Large intestine (tissue), 3 donors: ENCODE measurements at regions not wholly inside any gene's neighbourhood (a gene's known extent, or its start where the extent isn't known, plus 50 kb on each side); places are given as distances from the start of the nearest gene placed in this dataset.

ENCODE experiments used
- DNase-seq, 2 donors: peaks; one replicate each; pipeline versions ENCODE4 v3.0.0 to v3.0.0-alpha.2; 2013
- H3K27ac ChIP-seq: one replicate; pipeline ENCODE4 v1.5.1; 2013; ENCODE audit warnings: low read length
- H3K27me3 ChIP-seq: 2 replicates; pipeline ENCODE4 v1.6.1; 2013; ENCODE audit warnings: low read length; ENCODE audit not compliant: control insufficient read depth, insufficient read depth
- H3K36me3 ChIP-seq: 2 replicates; pipeline ENCODE4 v1.6.1; 2013; ENCODE audit warnings: low read length; ENCODE audit not compliant: control insufficient read depth, insufficient read depth
- H3K4me1 ChIP-seq: one replicate; pipeline ENCODE4 v1.6.1; 2013; ENCODE audit warnings: low read length; ENCODE audit not compliant: control insufficient read depth, insufficient read depth
- H3K4me3 ChIP-seq: one replicate; pipeline ENCODE4 v1.5.1; 2013; ENCODE audit warnings: low read length
- H3K9me3 ChIP-seq: one replicate; pipeline ENCODE4 v1.6.1; 2013; ENCODE audit warnings: mild to moderate bottlenecking, low read depth, low read length, moderate library complexity; ENCODE audit not compliant: control insufficient read depth
- WGBS: methylation state at CpG from one replicate; pipeline ENCODE4 v1.1.5; 2013; ENCODE audit warnings: low lambda C conversion rate; ENCODE audit not compliant: insufficient coverage; 5-methylcytosine and 5-hydroxymethylcytosine counted together

DNA sequence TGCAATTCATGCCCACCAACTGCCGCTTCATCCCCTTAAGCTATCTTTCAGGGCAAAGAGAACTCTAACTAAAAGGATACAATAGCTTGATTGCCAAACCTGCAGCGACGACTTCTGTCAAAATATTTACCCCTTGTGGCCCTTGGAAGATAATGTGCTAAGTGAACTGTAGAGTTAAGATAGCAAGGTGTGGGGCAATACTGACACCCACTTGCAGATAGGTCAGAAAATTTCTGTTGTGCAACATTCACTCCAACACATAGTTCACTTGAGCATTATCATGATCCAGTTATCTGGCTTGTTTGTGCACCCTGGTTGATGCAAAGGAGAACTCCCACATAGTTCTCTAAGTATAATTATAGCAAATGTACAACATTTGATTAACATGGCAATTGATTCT is 55.6 kb downstream of the RHOXF2B start:
- peaks cover 3% of the 10 kb centered on the region for H3K9me3 ChIP-seq
- no CpG with 5 or more reads among the region's 3 CpGs for WGBS
- no peak overlapping the region for H3K27ac ChIP-seq

DNA sequence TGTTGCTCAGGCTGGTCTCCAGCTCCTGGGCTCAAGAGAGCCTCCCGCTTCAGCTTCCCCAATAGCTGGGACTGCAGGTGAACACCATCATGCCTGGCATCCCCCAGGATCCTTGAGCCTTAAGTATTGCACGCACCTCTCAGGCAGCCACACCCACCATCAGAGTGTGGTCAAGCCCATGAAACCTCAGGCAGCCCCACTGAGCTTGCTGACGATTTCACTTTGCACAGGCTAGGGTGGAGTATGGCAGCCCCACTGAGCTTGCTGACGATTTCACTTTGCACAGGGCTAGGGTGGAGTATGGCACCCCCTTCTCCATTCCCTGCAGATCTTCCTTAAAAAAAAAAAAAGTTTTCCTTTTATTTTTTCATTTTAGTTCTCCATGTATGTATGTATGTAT is 57.2 kb downstream of the RHOXF2B start:
- no peak for DNase-seq
- Histone ChIP-seq H3K27ac (no peak overlapping the region), H3K9me3 (no peaks in the 10 kb centered on the region), H3K4me3 (no peak overlapping the region), H3K27me3 (peaks cover 25% of the 10 kb centered on the region), H3K36me3 (no peaks in the 10 kb centered on the region), H3K4me1 (peaks cover 3% of the 10 kb centered on the region)
- no CpG with 5 or more reads among the region's 4 CpGs for whole genome bisulfite sequencing

More for the DNA sequence above, 55.6 kb downstream of the RHOXF2B start:
- no peaks in the 10 kb centered on the region for H3K4me1 ChIP-seq
- H3K36me3 ChIP-seq = no peaks in the 10 kb centered on the region
- peak; percentile 26 to 51 for DNase-seq
- H3K4me3 ChIP-seq = no peak overlapping the region
- peaks cover 9% of the 10 kb centered on the region for H3K27me3 ChIP-seq

DNA sequence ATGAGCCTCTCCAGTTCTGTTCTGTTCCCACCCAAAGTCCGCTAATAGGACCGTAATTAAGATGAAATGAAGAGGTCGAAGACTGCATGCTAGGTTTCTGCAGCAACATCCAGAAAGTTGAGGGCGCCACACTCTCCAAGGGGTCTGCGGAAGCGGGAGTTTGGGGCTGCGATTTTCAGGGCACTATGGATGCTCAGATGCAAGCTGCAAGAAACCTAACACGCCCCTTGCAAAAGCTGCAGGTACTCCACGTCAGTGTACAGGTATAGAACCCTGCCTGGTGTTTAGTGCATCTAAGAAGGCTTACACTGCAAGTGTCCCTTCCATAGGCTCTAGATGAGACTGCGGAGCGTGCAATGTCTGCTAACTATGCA is 61.4 kb downstream of the RHOXF2B start:
- no CpG with 5 or more reads among the region's 11 CpGs for WGBS
- no peak for DNase-seq
- H3K4me3 ChIP-seq = no peak overlapping the region
- no peaks in the 10 kb centered on the region for H3K9me3 ChIP-seq
- H3K27me3 ChIP-seq = peaks cover 45% of the 10 kb centered on the region
- H3K4me1 ChIP-seq = peaks cover 3% of the 10 kb centered on the region
- H3K36me3 ChIP-seq = no peaks in the 10 kb centered on the region
- H3K27ac ChIP-seq = no peak overlapping the region

DNA sequence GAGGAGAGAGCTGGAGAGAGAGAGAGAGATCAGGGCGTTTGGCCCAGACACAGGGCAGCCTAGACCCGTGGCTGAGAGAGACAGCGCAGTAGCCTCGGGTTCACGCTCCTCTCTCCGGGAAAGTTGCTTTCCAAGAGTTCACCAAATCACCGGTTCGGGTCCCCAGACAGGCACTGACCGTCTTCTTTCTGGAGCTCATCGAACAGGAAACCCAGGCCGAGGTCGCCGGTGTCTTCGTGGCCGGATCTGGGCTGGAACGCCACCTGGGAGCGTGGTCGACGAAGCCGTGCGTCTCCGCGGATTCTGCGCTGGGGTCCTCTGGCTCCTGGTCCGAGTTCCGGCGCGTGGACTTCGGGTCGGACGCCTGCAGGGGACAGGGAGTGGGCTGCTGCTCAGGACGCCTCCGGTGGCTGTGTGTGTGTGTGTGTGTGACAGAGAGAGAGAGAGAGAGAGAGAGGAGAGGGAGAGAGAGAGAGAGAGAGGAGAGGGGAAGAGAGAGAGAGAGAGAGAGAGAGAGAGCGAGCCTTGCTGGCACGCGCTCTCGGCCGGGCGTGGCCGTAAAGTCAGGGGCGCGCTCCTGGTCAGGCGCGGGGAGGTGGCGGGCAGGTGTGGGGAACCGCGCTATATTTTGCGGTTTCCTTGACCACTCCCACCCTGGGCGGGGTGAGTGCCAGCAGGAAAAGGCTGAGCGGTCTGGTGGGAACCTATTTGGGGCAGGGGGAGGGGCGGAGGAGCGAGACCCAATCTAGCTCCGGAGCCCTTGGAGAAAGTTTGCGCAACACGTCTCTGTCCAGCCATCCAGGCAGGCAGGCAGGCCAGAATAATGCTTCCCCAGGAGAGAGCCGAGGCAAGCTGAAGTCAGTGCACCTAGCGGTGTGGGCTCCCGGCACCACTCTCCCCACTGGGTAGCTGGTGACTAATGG is 62.1 kb downstream of the RHOXF2B start:
- peak in 1 of 2 donors; percentile 11 for DNase-seq
- no peaks in the 10 kb centered on the region for H3K36me3 ChIP-seq
- no peaks in the 10 kb centered on the region for H3K9me3 ChIP-seq
- no peak overlapping the region for H3K27ac ChIP-seq
- peaks cover 45% of the 10 kb centered on the region for H3K27me3 ChIP-seq
- peaks cover 3% of the 10 kb centered on the region for H3K4me1 ChIP-seq
- WGBS = no CpG with 5 or more reads among the region's 58 CpGs
- H3K4me3 ChIP-seq = no peak overlapping the region

DNA sequence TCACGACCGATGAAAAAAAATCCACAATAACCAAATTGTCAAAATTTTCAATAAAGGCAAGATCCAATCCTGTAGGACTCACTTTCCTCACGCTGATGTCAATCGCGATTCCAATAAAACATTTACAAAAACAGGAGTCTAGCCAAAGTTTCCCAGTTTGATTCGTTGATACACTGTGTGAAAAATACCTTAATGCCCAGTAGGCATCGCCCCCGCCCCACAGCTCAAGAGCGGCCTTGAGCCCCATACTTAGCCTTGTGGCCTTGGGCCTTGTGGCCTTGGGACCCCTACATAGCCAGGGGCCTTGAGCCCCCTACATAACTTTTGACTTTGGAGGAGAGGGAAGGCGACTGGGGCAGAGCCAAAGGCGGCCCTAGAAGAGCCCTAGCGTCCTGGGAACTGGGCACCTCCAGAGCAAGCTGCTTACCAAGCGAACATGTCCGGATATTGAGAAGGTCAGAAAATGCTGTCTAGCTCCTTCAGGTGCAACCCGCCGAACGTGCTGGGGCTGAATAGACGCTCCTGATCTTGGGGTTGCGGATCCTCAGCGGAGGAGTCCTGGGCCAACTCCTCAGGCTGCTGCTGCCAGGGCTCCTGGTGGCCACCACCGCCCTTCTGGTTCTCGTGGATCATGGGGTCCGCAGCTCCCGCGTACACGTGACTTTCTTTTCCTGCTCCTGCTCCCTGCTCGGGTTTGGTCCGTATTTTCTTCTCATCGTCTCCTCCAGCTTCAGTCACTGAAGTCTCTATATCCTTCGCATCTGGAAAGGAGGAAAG is 62.9 kb downstream of the RHOXF2B start:
- H3K36me3 ChIP-seq = no peaks in the 10 kb centered on the region
- WGBS = no CpG with 5 or more reads among the region's 30 CpGs
- DNase-seq = peak in 1 of 2 donors; percentile 5
- no peaks in the 10 kb centered on the region for H3K9me3 ChIP-seq
- H3K27ac ChIP-seq = no peak overlapping the region
- H3K4me3 ChIP-seq = no peak overlapping the region
- peaks cover 48% of the 10 kb centered on the region for H3K27me3 ChIP-seq
- peaks cover 3% of the 10 kb centered on the region for H3K4me1 ChIP-seq

DNA sequence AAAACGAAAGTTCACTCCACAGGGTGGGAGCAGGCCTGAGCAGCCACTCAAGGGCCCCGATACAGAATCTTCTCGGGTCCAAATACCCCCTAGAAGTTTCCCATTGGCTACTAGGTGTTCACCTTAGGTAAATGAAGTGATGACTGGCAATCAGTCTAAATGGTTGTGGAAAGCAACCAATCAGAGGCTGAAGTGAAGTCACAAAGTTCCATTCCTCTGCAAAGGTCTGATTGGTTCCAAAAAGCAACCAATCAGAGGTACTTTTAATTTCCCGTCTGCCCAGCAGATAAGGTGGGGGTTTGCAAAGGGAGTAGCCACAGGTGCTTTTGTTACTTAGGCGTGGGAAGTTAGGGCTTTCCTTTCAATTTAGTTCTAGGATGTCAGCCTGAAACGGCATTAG is 58.2 kb upstream of the NKAP start:
- Histone ChIP-seq H3K4me1 (no peaks in the 10 kb centered on the region), H3K36me3 (no peaks in the 10 kb centered on the region), H3K27ac (no peak overlapping the region), H3K27me3 (peaks cover 62% of the 10 kb centered on the region), H3K4me3 (no peak overlapping the region), H3K9me3 (no peaks in the 10 kb centered on the region)
- WGBS = no CpG with 5 or more reads among the region's 6 CpGs
- DNase-seq = no peak

DNA sequence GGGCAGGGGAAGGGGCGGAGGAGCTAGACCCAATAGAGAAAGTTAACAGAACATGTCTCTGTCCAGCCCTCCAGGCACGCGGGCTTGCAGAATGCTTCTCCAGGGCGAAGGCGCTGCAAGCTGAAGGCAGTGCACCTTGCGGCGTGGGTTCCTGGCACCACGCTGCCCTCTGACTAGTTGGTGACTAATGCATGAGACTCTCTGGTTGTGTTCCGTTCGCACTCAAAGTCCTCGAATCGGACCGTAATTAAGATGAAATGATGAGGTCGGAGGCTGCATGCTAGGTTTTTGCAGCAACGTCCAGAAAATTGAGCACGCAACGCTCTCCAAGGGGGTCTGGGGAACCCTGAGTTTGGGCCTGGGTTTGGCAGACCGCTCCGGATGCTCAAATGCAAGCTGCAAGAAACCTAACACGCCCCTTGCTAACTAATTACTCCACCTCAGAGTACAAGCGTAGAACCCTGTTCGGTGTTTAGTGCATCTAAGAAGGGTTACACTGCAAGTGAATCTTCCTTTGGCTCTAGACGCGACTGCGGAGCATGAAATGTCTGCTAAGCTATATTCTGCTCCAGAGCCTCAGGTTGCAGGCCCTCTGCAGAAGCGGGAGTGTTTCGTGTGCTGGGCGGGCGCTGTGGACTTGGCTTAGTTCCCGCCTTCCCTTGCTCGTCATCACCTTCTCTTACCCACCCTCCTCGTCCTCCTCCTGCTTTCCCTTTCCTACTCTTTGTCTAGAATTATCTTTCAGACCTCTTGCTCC is 57.1 kb upstream of the NKAP start:
- no peaks in the 10 kb centered on the region for H3K9me3 ChIP-seq
- no peak overlapping the region for H3K4me3 ChIP-seq
- no peaks in the 10 kb centered on the region for H3K4me1 ChIP-seq
- no peak for DNase-seq
- no peaks in the 10 kb centered on the region for H3K36me3 ChIP-seq
- peaks cover 73% of the 10 kb centered on the region for H3K27me3 ChIP-seq
- no peak overlapping the region for H3K27ac ChIP-seq
- WGBS = no CpG with 5 or more reads among the region's 32 CpGs

DNA sequence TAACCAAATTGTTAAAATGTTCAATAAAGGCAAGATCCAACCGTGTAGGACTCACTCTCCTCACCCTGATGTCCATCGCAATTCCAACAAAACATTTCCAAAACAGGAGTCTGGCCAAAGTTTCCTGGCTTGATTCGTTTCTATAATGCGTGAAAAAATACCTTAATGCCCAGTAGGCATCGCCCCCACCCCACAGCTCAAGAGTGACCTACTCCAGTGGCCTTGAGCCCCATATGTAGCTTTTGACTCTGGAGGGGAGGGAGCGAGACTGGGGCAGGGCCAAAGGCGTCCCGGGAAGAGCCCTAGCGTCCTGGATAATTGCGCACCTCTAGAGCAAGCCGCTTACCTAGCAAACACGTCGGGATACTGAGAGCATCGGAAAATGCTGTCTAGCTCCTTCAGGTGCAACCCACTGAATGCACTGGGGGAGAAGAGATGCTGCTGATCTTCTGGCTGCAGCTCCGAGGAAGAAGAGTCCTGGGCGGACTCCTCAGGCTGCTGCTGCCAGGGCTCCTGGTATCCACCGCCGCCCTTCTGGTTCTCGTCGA is 55.6 kb upstream of the NKAP start:
- WGBS = no CpG with 5 or more reads among the region's 20 CpGs
- no peak overlapping the region for H3K27ac ChIP-seq
- H3K27me3 ChIP-seq = peaks cover 87% of the 10 kb centered on the region

DNA sequence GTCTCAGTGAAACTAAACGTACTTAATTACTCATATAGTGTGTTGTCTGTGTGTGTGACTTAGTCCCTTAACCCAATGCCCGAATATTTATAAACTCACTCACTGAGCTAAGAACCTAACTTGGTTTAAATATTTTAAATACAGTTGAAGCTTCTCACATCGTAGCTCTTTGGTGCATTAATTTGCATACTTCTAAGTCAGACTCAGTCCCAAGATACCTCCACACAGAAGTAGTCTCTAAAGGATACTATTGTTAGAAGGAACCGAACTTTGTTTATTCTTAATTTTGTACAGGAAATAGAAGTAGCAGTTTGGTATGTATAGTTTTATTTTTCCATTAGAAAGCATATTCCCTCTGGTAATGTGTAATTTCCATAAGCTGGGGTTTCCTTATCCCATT is 54.0 kb upstream of the NKAP start:
- no peaks in the 10 kb centered on the region for H3K36me3 ChIP-seq
- H3K4me1 ChIP-seq = no peaks in the 10 kb centered on the region
- H3K9me3 ChIP-seq = no peaks in the 10 kb centered on the region
- DNase-seq = no peak
- H3K27me3 ChIP-seq = peaks cover 98% of the 10 kb centered on the region
- no peak overlapping the region for H3K4me3 ChIP-seq
- H3K27ac ChIP-seq = no peak overlapping the region
- WGBS = no CpG with 5 or more reads among the region's 4 CpGs

More for the DNA sequence above, 55.6 kb upstream of the NKAP start:
- no peaks in the 10 kb centered on the region for H3K36me3 ChIP-seq
- DNase-seq = peak in 1 of 2 donors; percentile 2
- no peaks in the 10 kb centered on the region for H3K9me3 ChIP-seq
- H3K4me3 ChIP-seq = no peak overlapping the region
- no peaks in the 10 kb centered on the region for H3K4me1 ChIP-seq
